SK-N-SH (cell line): ENCODE measurements at regions not wholly inside any gene's neighbourhood (a gene's known extent, or its start where the extent isn't known, plus 50 kb on each side); places are given as distances from the start of the nearest gene placed in this dataset.

Source experiments
- CTCF ChIA-PET: fragments of 300-600, 350-600 bp; formaldehyde crosslinking; extraction: SDS; loops from one replicate; lab custom pipeline; 2021; lab: Yijun Ruan, JAX
- POLR2A ChIA-PET: fragments of 350-600 bp; sonication (Branson Sonifier 250); formaldehyde crosslinking; extraction: SDS; loops from one replicate; lab custom pipeline; 2020; ENCODE audit warnings: antibody characterized with exemption, inconsistent platforms; lab: Yijun Ruan, JAX
- DNase-seq: peaks from one replicate; pipeline ENCODE4 v3.0.0; 2012
- H2AFZ ChIP-seq: fragments of 200-600 bp; sonication (generic); 2 replicates; pipeline ENCODE4 v1.8.1; 2016; ENCODE audit warnings: antibody characterized with exemption, mild to moderate bottlenecking, low read depth
- H3F3A ChIP-seq: fragments of 200-600 bp; sonication (generic); replicated peaks from 2 replicates; pipeline ENCODE3; 2016; ENCODE audit warnings: antibody characterized with exemption, mild to moderate bottlenecking; ENCODE audit not compliant: insufficient read depth
- H3K27ac ChIP-seq, 2 experiments: fragments of 200-500 bp in 1 of 2; fragments of 200-600 bp in 1 of 2; sonication (Bioruptor generic) in 1 of 2; sonication (generic), shearing (Covaris generic) in 1 of 2; 2 replicates each; pipeline versions ENCODE4 v1.5.1 to v1.6.1; 2014 to 2016; ENCODE audit warnings: low read depth in 2 of 2, inconsistent platforms in 1 of 2, low read length in 1 of 2, mild to moderate bottlenecking in 1 of 2, mixed read lengths in 1 of 2
- H3K27me3 ChIP-seq: fragments of 200-600 bp; sonication (generic), shearing (Covaris generic); 2 replicates; pipeline ENCODE4 v1.6.1; 2016; ENCODE audit warnings: mixed run types; ENCODE audit not compliant: insufficient read depth
- H3K36me3 ChIP-seq, 2 experiments: fragments of 200-500 bp in 1 of 2; fragments of 200-600 bp in 1 of 2; sonication (Bioruptor generic) in 1 of 2; sonication (generic) in 1 of 2; replicated peaks in 1 of 2; 2 replicates each; pipeline versions ENCODE3 to v1.5.1; 2014 to 2016; ENCODE audit warnings: low read length in 1 of 2, mild to moderate bottlenecking in 1 of 2; ENCODE audit not compliant: insufficient read depth in 2 of 2, control insufficient read depth in 1 of 2
- H3K4me1 ChIP-seq, 2 experiments: fragments of 200-500 bp in 1 of 2; fragments of 200-600 bp in 1 of 2; sonication (Bioruptor generic) in 1 of 2; sonication (generic), shearing (Covaris generic) in 1 of 2; 2 replicates each; pipeline versions ENCODE4 v1.5.1 to v1.6.1; 2014 to 2016; ENCODE audit warnings: low read depth in 1 of 2, low read length in 1 of 2, mixed run types in 1 of 2; ENCODE audit not compliant: insufficient read depth in 2 of 2, control insufficient read depth in 1 of 2
- H3K4me2 ChIP-seq: fragments of 200-600 bp; sonication (generic), shearing (Covaris generic); 2 replicates; pipeline ENCODE4 v1.6.1; 2017; ENCODE audit warnings: mixed run types
- H3K4me3 ChIP-seq, 2 experiments: fragments of 200-500 bp in 1 of 2; fragments of 200-600 bp in 1 of 2; sonication (Bioruptor generic) in 1 of 2; sonication (generic), shearing (Covaris generic) in 1 of 2; 2 replicates each; pipeline versions ENCODE4 v1.5.1 to v1.8.1; 2014 to 2016; ENCODE audit warnings: low read depth in 2 of 2, inconsistent platforms in 1 of 2, low read length in 1 of 2, mild to moderate bottlenecking in 1 of 2, mixed read lengths in 1 of 2, moderate library complexity in 1 of 2
- H3K79me2 ChIP-seq: fragments of 200-600 bp; sonication (generic); 2 replicates; pipeline ENCODE4 v1.8.1; 2017; ENCODE audit warnings: mild to moderate bottlenecking; ENCODE audit not compliant: insufficient read depth
- H3K9ac ChIP-seq: fragments of 200-600 bp; sonication (generic); 2 replicates; pipeline ENCODE4 v1.6.1; 2017; ENCODE audit warnings: mixed run types
- H3K9me2 ChIP-seq: fragments of 200-600 bp; sonication (generic); 2 replicates; pipeline ENCODE4 v1.6.1; 2017; ENCODE audit warnings: mixed run types
- H3K9me3 ChIP-seq: fragments of 200-600 bp; sonication (generic); 2 replicates; pipeline ENCODE4 v1.6.1; 2017; ENCODE audit warnings: mixed run types, mild to moderate bottlenecking, moderate library complexity
- H4K20me1 ChIP-seq: fragments of 200-600 bp; sonication (generic); 2 replicates; pipeline ENCODE4 v1.6.1; 2017; ENCODE audit warnings: mild to moderate bottlenecking, mixed run types; ENCODE audit not compliant: insufficient read depth
- CTCF ChIP-seq: fragments of 200-600 bp; sonication (generic); IDR thresholded peaks from 2 replicates; pipeline ENCODE4 v1.6.1; 2017; ENCODE audit warnings: antibody characterized with exemption, mild to moderate bottlenecking, moderate library complexity
- ELF1 ChIP-seq: IDR thresholded peaks from 2 replicates; pipeline ENCODE4 v1.4.0; 2012
- FOSL2 ChIP-seq: IDR thresholded peaks from 2 replicates; pipeline ENCODE4 v1.4.0; 2012; ENCODE audit warnings: low read depth, mild to moderate bottlenecking, moderate library complexity, borderline replicate concordance
- FOXJ3 ChIP-seq: sonication (generic); formaldehyde crosslinking; IDR thresholded peaks from 2 replicates; pipeline ENCODE4 v1.5.1; 2020; ENCODE audit warnings: mild to moderate bottlenecking, missing genetic modification reagents
- FOXM1 ChIP-seq: IDR thresholded peaks from 2 replicates; pipeline ENCODE4 v1.4.0; 2012; ENCODE audit warnings: low read depth, mild to moderate bottlenecking
- GATA2 ChIP-seq: sonication (generic); formaldehyde crosslinking; IDR thresholded peaks from 2 replicates; pipeline ENCODE4 v1.5.0; 2020; ENCODE audit warnings: mild to moderate bottlenecking, missing genetic modification reagents
- IRF3 ChIP-seq: fragments of 150-350 bp; IDR thresholded peaks from 2 replicates; pipeline ENCODE4 v1.6.1; 2016; ENCODE audit warnings: mild to moderate bottlenecking, low read depth, low read length
- MXI1 ChIP-seq: IDR thresholded peaks from 2 replicates; pipeline ENCODE4 v1.6.1; 2012; ENCODE audit warnings: mild to moderate bottlenecking, low read depth, low read length, improper control_type of control experiment
- RAD21 ChIP-seq: IDR thresholded peaks from 2 replicates; pipeline ENCODE4 v1.6.1; 2012; ENCODE audit warnings: mild to moderate bottlenecking, low read length
- REST ChIP-seq: IDR thresholded peaks from 2 replicates; pipeline ENCODE4 v1.6.1; 2012; ENCODE audit warnings: mild to moderate bottlenecking, low read depth, low read length, moderate library complexity
- RFX5 ChIP-seq: IDR thresholded peaks from 2 replicates; pipeline ENCODE4 v1.6.1; 2012; ENCODE audit warnings: mild to moderate bottlenecking, improper control_type of control experiment, low read length
- RXRA ChIP-seq: IDR thresholded peaks from 2 replicates; pipeline ENCODE4 v1.4.0; 2012; ENCODE audit warnings: low read depth, mild to moderate bottlenecking, borderline replicate concordance
- SMC3 ChIP-seq: IDR thresholded peaks from 2 replicates; pipeline ENCODE4 v1.6.1; 2012; ENCODE audit warnings: low read depth, low read length, improper control_type of control experiment
- TCF12 ChIP-seq: IDR thresholded peaks from 2 replicates; pipeline ENCODE4 v1.4.0; 2012
- TEAD4 ChIP-seq: IDR thresholded peaks from 2 replicates; pipeline ENCODE4 v1.4.0; 2012; ENCODE audit warnings: mild to moderate bottlenecking, borderline replicate concordance; ENCODE audit not compliant: insufficient read depth
- USF1 ChIP-seq: IDR thresholded peaks from 2 replicates; pipeline ENCODE4 v1.4.0; 2012; ENCODE audit warnings: low read depth, borderline replicate concordance
- USF2 ChIP-seq: fragments of 150-350 bp; IDR thresholded peaks from 2 replicates; pipeline ENCODE4 v1.6.1; 2017; ENCODE audit warnings: antibody characterized with exemption, low read length, low read depth, borderline replicate concordance
- ZBTB33 ChIP-seq: IDR thresholded peaks from 2 replicates; pipeline ENCODE4 v1.4.0; 2012; ENCODE audit warnings: low read depth, borderline replicate concordance
- WGBS: methylation state at CpG from one replicate; pipeline ENCODE4 v1.1.6; 2017; ENCODE audit warnings: low lambda C conversion rate; 5-methylcytosine and 5-hydroxymethylcytosine counted together

- Histone ChIP-seq H3K9me2 (no peaks in the 10 kb centered on the region), H3K4me2 (no peak overlapping the region), H3K9me3 (no peaks in the 10 kb centered on the region), H3K9ac (no peak overlapping the region), H4K20me1 (no peaks in the 10 kb centered on the region), H3K27me3 (peaks cover 11% of the 10 kb centered on the region; the same call in 1 of the 2 replicates), H3K27ac (no peak overlapping the region), H3K4me3 (no peak overlapping the region), H3F3A (no peaks in the 10 kb centered on the region), H3K79me2 (no peaks in the 10 kb centered on the region), H3K4me1 (no peaks in the 10 kb centered on the region), H3K36me3 (no peaks in the 10 kb centered on the region), H2AFZ (no peak overlapping the region)
- ChIA-PET POLR2A (no interaction called here), CTCF (no interaction called here)
- no peak for DNase-seq
- TF ChIP-seq RFX5, result no peak
- no peak for TF ChIP-seq REST
- no peak for TF ChIP-seq RAD21
- TF ChIP-seq USF2, result no peak
- no peak for TF ChIP-seq USF1
- TF ChIP-seq FOXJ3 (CRISPR knock-in tag), result no peak
- TF ChIP-seq CTCF, result no peak
- no peak for TF ChIP-seq SMC3
- WGBS, result 2% methylated on average over 8 of the region's 8 CpGs
Observed at GRCh38 chr18:78805840-78806239, 173.8 kb upstream of the SALL3 start.

- Histone ChIP-seq H4K20me1 (no peaks in the 10 kb centered on the region), H3K9me3 (no peaks in the 10 kb centered on the region), H3K4me3 (no peak overlapping the region), H3K9ac (no peak overlapping the region), H3K79me2 (no peaks in the 10 kb centered on the region), H3K27me3 (peaks cover 24% of the 10 kb centered on the region), H3F3A (no peaks in the 10 kb centered on the region), H3K27ac (no peak overlapping the region), H3K9me2 (no peaks in the 10 kb centered on the region), H3K36me3 (no peaks in the 10 kb centered on the region), H3K4me2 (no peak overlapping the region), H3K4me1 (no peaks in the 10 kb centered on the region), H2AFZ (no peak overlapping the region)
- DNase-seq, result no peak
- 0% methylated on average over 5 of the region's 5 CpGs for WGBS
- CTCF ChIA-PET, result interaction anchor here (1.6 kb wide), 1 partner anchor 23 kb away, joined by 3 read pairs; no protein-coding TSS in a partner anchor
- POLR2A ChIA-PET, result no interaction called here
- TF ChIP-seq FOSL2 (no peak), TCF12 (no peak), ZBTB33 (no peak), IRF3 (no peak), RXRA (no peak), GATA2 (CRISPR knock-in tag) (no peak), TEAD4 (no peak), ELF1 (no peak), SMC3 (no peak), FOXM1 (no peak), MXI1 (no peak)
Observed at GRCh38 chr18:78807668-78808067, 171.9 kb upstream of the SALL3 start.
